OCI-LY1 (cell line): ENCODE measurements at regions not wholly inside any gene's neighbourhood (a gene's known extent, or its start where the extent isn't known, plus 50 kb on each side); places are given as distances from the start of the nearest gene placed in this dataset.

Source experiments
- CTCF ChIP-seq: fragments of 200-600 bp; sonication (generic), shearing (Covaris generic); IDR thresholded peaks from 2 replicates; pipeline ENCODE4 v1.5.1; 2017; ENCODE audit warnings: mild to moderate bottlenecking, antibody characterized with exemption, low read length, moderate library complexity, mixed read lengths
- EZH2 ChIP-seq: fragments of 200-600 bp; sonication (generic), shearing (Covaris generic); IDR thresholded peaks from 2 replicates; pipeline ENCODE4 v1.8.0; 2017; ENCODE audit warnings: borderline replicate concordance, mixed run types, mild to moderate bottlenecking, antibody characterized with exemption, low read length, moderate library complexity, mixed read lengths

DNA sequence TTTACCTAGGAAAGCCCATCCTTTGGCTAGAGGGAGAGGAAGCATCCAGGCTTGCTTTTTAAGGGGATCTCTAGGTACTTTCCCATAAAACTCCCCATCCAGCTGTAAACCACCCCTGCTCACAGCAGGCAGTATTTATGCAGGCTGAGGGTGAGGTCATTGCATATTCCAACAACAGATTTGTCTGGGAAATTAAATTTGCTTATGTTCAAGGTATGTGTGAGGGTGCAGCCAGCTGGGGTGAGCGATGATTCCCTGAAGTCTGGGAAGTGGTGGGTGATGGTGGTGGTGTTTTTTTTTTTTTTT, 96.3 kb upstream of the C1QTNF9B start:
- TF ChIP-seq EZH2, result no peak
- TF ChIP-seq CTCF, result no peak
